ENCODE measurements at regions not wholly inside any gene's neighbourhood (a gene's known extent, or its start where the extent isn't known, plus 50 kb on each side); places are given as distances from the start of the nearest gene placed in this dataset.

DNA sequence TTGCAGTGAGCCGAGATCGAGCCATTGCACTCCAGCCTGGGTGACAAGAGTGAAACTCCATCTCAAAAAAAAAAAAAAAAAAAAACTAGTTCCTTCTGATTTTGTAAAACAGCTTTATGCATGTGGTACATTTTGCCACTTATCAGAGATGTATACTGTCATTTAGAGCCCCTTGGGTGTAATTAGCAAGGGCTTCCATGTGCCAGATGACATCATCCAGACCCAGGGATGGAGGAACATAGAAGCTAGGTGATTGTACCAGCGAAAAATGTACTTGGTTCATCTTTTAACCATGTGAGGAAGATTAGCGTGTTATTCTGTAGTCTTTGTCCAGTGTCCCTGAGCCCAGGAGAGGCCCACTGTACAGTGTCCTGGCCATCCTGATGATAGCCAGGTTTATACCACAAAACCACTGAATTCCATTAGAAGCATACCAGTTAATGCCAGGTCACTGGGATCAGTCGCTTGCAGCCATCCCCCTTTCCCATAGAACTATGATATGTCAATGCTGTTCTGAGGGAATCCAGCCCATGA, 239.3 kb upstream of the SGCD start:
- TF ChIP-seq POLR2AphosphoS5 (IDR thresholded peaks at IDR 0.05) (no peak), CTCF (IDR thresholded peaks at IDR 0.05) (no peak), POLR2A (IDR thresholded peaks at IDR 0.05) (no peak)
